ENCODE measurements at regions not wholly inside any gene's neighbourhood (a gene's known extent, or its start where the extent isn't known, plus 50 kb on each side); places are given as distances from the start of the nearest gene placed in this dataset.
"Not testable (repeated sequence)": the region's sequence is repeated elsewhere in the genome, so short reads cannot be mapped to it uniquely, and the experiment has no call there.

DNA sequence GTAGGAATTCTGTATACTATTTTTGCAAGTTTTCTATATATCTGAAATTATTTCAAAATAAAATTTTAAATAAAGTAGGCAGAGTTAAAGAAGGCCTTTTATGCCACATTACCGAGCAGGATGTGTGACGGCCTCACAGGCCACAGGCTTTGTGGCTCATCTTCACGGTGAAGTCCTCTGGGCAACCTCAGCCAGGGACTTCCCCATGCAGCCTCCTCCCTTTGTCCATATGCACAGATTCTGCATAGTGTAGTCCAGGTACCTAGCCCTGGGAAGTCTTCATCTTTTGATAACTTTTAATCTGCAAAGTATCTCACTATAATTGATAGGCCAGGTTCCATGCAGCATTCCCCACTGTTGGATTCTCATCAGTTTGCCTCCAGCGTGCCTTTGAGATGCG lies 62.8 kb downstream of the ARHGAP11B start:
- not testable (repeated sequence) for DNase-seq

DNA sequence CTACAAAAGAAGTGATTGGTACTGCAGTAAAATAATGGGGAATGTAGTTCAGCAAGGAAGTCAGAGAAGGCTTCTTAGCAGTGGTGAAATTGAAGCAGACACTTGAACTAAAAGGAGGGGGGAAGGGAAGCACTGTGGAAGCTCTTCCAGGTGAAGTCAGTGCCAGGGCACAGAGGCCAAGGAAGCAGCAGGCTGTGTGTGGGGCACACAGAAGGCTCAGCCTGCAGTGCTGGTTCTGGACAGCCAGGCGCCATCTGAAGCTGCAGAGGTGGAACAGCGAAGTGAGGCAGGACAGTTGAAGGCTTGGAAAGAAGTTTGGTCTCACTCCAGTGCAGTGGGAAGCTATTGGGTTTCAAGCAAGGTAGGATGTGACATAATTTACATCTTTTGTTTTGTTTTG lies 64.2 kb downstream of the ARHGAP11B start:
- not testable (repeated sequence) for DNase-seq

DNA sequence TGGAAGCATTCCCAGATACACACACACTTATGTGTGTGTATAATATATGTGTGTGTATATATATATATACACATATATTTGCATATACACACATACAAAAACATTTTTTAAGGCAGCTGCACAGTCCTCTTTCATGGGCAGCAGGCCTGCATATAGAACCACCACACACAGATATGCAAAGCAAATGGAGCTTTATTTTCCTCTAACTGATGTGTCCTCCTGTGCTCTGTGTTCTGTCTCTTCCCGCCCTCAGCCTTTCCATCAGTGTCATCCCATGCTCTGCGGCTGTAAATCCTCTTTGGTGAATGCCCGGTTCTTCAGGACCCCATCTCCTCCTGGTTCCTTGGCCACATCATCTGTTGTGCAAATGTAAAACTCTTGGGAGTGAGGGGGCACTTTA lies 69.9 kb downstream of the ARHGAP11B start:
- DNase-seq, result not testable (repeated sequence)

DNA sequence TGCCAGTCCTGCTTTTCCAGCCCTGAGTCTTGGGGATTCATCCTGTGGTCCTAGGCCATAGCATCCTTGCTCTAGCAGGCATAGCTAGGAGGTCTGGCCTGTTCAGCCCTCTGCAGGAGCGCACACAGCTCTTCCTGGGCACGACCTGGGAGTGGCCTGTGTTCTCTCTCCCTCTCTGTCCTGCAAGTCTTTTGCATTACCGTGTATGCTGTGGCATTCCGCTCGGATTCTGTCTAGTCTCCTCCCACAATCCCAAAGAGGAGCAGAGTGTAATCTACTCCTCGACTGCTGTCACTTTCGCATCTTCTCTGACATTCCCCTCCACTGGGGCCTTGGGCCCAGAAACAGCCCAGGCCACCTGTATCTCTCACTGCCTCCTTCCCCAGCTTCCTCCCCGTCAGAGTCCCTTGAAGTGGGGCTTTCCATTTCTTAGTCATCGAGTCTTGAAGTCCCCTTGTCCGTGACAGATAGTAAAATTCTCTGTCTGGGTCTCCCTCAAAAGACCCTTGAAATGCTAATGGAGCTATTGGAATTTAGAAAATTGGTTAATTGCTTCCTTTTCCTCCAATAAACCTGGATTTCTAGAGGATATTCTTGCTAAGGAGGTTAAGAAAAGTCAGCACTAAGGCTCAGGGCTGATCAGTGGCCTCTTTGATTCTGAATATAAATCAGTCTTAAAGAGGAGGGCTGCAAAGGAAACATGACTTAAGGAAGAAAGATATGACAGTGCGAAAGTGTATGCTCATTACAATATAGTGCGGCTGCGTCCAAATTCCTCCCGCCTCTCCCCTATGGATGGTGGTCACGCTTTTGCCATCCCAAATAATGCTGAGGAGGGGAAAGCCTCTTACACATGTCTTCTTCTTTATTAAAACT lies 70.7 kb downstream of the ARHGAP11B start:
- peak; percentile 80 for DNase-seq

DNA sequence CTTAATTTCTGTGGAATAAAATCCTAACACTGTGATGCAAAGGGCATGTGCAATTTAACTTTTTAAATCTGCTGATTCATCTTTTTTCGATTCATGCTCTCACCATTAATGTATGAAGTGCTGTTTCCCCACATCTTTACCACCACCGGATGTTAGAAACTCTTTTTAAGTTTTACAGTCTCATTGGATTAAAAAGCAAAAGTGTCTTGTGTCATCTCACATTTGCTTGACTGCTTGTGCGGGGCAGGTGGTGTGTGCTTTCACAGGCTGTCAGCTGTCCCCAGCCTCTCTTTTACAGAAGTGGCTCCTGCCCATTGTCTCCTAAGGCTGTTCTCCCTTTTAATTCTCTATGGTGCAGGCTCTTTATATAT lies 71.4 kb downstream of the ARHGAP11B start:
- DNase-seq, result not testable (repeated sequence)

DNA sequence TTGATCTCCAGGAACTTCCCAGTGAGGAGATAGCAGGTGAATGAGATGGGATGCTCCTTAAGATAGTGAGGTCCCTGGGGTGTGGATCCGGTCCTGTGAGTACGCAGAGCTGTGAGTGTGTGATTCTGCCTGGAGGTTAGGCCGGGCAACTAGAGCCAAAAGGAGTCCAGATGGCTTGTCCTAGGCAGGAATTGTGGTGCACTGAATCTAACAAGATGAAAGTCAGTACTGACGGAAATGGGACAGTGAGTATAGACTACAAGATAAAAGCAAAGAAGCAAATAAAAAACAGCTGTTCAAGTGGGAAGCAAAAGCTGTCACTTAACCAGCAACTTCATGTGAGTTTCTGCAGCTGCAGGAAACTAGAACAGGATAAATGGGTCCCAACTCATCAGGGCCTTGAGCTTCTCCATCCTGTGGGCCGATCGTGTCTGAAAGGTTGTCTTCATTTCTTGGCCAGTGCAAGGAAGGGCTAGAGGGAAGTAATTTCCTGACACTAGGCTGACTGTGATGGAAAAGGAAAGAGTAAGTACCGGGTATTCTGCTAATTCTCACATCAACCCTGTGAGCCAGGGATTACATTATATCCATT lies 74.2 kb downstream of the ARHGAP11B start:
- not testable (repeated sequence) for DNase-seq

DNA sequence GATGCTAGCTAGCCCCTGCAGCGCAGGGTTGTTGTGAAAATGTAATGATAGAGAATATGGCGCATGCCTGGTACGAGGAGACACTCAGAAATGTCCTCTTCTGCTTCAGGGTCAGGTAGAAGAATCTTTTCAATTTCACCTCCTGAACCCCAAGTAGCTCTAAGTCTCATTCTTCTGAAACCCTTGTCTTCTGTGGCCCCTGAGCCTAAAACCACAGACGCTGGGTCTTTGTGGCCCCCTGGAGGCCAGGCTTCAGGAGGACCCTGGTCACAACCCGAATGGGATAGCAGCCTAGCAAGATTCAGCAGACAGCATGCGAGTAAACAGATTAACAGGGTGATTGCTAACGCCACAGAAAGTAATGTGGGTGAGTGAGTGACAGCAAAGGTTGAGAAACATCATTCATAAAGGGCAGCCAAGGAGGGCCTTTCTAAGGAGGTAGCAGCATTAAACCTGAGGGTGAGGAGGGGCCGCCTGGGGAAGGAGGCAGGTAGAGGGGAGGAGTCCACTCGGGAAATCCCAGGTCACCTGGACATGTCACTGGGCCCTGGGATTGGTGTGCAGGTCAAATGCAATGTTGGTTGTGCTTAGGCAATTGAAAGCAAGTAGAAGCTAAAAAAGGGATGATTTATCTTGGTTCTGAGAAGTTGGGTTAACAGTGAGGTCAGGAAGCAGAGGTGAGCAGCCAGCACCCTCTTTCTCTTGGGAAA lies 82.2 kb downstream of the ARHGAP11B start:
- not testable (repeated sequence) for DNase-seq

DNA sequence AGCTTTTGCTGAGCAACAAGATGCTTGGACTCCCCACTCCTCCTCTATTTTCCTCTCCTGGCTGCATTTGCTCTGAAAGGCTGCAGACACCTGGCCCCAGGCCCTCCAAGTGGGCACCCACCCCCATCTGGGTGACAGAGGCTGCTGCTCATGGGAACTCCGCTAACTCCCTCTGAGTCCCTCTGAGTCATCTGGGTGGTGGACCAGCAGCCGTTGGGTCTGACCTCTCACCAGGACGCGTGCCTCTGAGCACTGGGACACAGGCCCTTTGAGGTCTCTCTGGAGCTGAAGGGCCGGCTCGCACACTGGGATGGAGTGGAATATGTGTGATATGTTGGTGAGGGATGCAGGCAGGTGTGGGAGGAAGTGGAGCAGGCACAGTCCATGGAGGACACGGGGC lies 82.9 kb downstream of the ARHGAP11B start:
- DNase-seq, result not testable (repeated sequence)

DNA sequence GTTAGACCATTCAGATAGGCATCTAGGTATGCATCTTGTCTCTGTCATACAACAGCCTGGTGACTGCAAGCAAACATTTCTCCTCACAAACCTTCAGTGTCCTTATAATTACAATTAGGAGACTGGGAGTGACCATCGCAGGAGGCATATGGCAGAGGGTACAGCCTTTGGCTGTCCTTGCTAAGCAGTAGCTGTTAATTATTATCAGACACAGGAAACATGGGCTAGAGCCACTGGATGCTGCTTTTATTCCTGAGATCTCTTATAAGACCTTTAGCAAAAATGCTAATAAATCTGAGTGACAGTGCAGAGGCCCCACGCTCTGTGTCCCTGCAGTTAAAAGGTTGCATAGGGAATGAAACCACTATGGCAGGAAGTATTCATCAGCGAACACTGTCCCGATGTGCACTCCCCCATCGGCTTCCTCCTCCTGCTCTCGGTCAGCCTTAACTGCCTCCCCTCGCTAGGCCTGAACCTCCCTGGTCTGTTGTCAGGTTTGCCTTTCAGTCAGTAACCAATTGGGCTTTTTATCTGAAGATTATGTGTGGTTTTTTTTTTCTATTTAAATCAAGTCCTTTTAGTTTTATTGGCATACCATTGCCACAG lies 92.2 kb downstream of the ARHGAP11B start:
- DNase-seq, result not testable (repeated sequence)

DNA sequence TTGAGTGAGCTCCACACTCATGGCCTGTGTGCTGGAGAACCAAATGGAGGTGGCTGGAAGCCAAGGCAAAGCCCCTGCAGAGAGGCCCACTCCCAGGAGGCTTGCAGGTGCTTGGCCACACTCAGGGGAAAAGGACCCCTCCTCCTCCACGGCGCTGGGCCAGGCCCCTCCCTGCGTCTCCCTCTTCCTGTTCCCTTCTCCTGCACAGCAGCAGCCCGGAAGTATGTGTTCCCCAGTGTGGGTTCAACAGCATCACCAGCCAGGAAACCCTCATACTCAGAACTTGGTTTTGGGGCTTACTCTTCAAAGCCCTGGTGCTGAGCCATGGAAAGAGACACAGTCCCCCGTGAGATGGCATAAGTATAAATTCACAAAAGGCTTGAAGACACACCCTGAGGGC lies 93.4 kb downstream of the ARHGAP11B start:
- not testable (repeated sequence) for DNase-seq

DNA sequence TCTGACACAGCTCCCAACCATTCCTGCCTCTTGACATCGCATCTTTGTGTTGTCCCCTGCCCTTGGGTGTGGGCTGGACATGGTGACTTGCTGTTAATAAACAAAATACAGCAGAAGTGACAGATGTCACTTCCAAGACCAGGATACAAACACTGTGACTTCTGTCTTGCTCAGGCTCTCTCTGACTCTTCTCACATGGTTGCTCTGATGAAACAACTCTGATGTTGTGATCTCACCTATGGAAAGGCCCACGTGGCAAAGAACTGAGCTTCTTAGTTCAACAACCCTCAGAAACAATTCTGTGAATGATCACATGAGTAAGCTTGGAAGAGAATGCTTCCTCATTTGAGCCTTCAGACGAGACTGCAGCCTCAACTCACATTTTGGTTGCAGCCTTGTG lies 94.9 kb downstream of the ARHGAP11B start:
- not testable (repeated sequence) for DNase-seq

DNA sequence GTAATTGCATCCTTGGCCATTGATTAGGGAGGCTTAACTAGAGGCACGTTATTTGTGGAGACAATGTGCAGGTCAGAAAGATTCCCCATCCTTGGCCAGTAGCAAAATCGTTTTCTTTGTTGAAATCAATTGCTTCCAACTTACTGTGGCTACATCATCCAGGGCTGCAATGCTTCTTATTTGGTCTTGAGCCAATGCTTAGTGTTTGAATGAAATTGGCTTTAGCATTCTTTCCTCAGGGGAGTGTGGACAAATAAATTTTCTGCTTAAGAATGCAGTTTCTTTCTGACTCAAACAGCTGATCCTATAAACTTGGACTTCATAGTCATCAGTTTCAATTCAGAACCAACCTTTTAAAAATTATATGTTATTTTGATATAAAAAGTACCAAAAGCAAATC lies 95.6 kb downstream of the ARHGAP11B start:
- DNase-seq, result not testable (repeated sequence)

DNA sequence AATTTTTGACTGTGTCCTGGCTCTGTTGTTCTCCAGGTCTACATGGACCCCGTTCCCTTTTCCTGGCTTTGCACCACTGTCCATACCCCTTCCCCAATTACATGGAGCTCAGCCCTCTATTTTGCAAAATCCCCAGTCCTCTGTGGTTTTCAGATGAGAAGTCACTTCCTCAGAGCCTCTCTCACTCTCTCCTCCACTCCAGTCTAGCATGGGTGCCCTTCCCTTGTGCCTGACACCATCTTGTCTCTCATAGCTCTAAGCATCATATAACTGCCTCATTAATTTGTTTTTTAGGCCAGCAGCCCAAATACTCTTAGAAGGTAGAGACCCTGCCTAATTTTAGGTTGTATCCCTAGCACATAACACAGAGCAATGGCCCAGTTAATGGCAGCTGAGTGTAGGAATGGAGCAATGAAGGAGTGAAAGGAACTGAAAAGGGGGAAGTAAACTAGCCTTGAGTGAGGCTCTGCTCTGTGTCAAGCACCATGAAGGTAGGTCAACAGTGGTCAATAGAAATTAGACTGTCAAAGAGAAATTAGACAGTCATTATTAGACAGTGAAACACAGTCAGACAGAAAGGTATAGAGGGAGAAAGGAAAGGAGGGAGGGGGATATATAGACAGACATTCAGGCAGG lies 97.7 kb downstream of the ARHGAP11B start:
- not testable (repeated sequence) for DNase-seq

DNA sequence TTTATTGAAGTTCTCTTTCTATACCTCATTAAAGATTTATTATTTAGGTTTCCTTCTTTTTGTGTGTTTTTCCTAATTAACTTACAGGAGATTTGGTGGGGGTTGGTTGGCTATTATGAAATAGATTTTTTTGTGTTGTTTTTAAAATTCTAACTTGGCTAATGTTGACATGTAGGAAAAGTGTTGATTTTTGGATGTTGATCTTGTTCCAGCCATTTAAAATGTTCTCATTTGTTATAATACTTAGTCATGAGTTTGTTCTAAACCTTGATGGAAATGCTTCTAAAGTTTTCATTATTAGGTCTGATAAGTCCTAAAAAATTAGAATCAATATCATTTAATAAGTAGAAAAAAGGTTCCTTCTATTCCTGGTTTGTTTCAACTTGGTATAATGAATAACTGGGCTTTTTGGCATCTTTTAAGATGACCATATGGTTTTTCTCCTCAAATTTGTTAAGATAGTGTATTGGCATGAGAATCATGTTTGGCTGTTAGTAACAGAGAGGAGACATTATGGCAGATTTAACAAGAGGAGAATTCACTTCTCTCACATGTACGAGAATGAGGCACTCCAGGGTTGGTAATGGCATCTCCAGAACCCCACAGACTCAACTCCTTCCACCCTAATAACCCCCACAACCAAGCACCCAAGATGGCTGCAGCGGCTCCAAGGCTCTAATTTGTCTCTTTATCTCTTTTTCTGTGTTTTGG lies 104.1 kb downstream of the ARHGAP11B start:
- DNase-seq, result not testable (repeated sequence)

DNA sequence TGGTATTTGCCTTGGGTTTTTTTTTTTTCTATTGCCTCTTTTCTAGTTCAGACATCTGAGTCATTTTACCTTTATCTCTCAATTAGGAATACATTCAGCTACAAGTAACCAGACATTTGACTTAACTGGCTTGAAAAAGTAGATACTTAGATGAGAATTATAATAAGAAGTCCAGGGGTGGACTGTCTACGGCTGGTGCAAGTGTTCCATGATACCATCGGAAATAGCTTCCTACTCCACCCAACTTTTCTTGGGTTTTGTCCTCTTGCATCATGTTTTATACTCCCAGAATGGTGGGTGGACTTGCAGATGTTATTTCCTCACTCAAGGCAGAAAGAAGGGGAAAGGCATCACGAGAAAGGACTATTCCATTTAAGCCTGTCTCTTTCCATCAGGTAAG lies 104.7 kb downstream of the ARHGAP11B start:
- DNase-seq, result not testable (repeated sequence)

DNA sequence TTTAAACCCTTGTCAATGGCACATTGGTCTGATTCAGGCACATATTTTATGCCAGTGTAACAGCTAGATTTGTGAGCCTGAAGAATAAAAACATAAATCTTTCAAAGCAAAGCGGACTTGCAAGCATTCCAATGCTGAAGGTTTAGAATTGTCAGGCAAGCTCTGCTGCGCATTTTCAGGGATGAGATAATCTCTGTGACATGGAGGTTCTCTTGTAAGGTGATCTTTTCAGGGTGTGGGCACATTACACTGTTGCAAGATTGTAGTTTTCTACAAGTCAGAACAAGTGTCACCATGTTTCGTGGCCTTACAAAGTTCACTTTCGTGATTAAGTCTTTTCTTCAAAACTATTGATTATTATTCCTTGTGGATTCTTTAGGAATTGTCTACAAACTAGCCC lies 106.2 kb downstream of the ARHGAP11B start:
- not testable (repeated sequence) for DNase-seq

DNA sequence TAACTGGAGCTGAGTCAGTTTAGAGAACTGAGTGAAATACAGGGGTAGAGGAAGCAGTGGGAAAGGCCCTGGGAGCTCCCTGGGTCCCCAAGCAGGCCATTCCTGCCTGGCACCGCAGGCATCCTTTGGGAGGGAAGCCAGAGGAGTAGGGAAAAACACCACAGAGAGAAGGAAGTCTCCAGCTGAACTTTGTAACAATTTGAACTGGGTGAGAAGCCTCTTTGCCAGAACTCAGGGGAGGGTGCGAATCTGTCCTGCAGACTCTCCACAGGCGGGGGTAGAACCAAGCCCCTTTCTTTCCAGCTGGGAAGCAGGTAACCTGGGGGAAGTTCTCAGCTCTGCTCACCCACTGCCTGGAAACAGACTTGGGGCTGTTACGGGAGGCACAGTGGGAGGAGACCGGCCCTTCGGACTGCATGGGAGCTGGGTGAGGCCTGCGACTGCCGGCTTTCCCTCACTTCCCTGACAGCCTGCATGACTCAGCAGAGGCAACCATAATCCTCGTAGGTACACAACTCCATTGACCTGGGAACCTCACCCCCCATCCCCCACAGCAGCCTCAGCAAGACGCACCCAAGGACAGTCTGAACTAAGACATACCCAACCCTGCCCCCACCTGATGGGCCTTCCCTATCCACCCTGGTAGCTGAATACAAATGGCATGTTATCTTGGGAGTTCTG lies 110.1 kb downstream of the ARHGAP11B start:
- DNase-seq, result not testable (repeated sequence)

DNA sequence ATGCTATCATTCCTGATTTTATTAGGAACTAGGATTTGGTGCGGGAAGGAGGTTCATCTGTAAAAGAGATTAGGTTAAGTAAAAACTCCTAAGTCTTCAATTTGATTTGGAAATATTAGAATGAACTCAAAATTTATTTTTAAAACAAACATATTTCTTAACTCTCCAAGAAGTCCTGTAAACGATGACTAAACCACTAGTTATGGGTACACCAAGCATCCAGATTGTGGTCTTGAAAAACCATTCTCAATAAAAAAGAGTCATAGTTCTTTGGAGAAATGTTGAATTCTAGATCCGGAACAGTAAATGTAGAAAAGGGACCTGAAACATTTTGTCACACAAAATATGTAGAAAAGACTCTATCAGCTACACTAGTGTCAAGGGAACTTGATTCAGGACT lies 116.9 kb downstream of the ARHGAP11B start:
- DNase-seq, result not testable (repeated sequence)

DNA sequence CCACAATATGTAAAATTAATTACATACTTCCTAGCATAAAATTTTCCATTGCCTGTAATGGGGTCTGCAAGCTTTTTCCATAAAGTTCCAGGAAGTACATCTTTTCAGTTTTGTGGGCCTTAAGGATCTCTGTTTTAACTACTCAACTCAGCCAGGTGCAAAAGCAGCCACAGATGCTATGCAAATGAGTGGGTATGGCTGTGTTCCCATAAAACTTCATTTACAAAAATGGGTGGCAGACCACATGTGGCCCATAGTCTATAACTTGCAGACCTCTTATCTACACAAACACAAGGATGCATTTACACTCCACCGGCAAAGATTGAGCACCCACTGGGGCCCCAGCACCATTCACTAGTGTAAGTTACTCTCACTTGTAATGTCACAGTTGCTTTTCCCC lies 123.1 kb downstream of the ARHGAP11B start:
- DNase-seq, result not testable (repeated sequence)

DNA sequence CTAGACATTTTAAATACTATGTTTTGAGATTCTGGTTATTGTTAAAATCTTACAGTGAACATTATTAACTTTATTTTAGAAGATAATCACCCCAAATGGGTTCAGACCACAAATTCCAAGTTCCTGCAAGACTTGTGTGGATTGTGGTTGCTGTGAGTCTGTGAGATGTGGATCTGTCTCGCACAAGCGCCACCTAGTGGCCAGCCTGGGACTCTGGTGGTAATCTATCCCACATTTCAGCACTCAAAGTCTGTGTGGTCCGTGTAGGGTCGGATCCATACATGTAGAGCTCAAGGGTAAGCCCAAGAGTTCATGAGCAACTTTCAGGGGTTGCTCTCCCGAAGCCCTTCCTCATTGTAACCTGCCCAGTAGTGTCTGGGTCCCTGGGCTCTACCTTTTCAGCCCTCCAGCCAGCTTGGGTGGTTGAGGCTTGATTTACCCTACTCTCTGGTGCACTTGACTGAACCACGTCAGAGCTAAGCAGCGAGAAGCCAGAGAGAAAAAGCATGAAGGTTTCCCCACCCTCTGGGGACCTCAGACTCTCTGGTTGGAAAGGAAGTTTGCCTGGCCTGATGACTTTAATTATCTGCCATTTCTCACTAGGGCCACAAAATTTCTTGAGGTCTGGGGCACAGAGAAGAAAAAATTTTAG lies 129.2 kb downstream of the ARHGAP11B start:
- not testable (repeated sequence) for DNase-seq

DNA sequence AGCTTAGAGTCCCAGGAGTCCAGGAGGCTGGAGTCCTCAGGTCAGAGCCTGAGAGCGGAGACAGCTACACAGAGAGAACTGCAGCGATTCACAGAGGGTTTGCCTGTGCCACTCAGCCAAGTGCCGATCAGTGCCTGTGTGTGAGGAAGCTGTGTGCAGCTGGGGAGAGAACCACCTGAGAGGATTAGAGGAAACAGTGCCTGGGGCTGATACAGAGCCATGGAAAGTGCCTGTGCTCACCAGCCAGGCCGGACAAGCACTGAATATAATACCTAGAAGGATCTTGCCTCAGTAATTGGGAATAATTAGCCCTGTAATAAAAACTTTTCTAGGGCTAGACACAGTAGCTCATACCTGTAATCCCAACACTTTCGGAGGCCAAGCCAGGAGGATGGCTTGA lies 134.7 kb downstream of the ARHGAP11B start:
- DNase-seq, result not testable (repeated sequence)

All from islet precursor cell (in vitro differentiated cells).